G401.6 (cell line): ENCODE measurements at regions not wholly inside any gene's neighbourhood (a gene's known extent, or its start where the extent isn't known, plus 50 kb on each side); places are given as distances from the start of the nearest gene placed in this dataset.

Experiments used
- FAIRE-seq: peaks from 2 replicates; lab custom pipeline; 2012; peaks lifted over from hg19 to GRCh38; lab: Jason Lieb, UNC

GRCh38 chr6:95071464-95071863 lies 505.9 kb upstream of the MANEA start:
- FAIRE-seq: no peak

DNA sequence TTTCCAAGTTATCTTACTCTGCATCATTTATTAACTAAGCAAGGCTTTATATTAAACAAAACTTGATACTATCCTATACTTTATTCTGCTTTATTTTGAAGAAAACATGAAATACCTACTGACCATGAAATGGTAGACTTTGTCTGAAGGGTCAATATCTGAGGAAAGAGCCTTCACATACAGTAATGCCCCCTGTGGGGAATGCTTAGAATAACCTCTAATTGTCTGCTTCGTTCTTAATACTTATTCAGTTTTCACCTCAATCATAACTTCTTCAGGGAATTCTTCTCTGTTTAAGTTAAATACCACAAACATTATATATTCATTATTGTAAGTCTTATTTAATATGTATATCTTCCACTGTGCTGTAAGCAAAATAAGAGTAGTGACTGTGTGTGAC lies 498.9 kb upstream of the MANEA start:
- FAIRE-seq: no peak

DNA sequence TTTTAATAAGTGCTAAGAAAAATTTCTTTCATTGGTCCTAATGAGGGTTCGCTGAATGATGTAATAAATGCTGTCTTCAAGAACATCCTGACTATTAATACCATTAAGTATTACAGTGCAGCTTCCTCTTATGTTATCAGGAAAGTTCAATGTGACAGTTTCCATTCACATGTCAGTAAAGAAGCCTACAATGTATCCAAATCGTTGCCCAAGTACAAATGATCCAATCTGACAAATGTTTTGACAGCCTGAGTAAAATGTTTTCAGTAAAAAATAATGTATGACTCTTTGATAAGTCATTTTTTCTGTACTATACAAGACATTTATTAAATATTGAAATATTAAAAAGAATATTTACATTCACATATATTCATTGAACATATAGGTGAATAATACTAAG lies 496.1 kb upstream of the MANEA start:
- no peak for FAIRE-seq

DNA sequence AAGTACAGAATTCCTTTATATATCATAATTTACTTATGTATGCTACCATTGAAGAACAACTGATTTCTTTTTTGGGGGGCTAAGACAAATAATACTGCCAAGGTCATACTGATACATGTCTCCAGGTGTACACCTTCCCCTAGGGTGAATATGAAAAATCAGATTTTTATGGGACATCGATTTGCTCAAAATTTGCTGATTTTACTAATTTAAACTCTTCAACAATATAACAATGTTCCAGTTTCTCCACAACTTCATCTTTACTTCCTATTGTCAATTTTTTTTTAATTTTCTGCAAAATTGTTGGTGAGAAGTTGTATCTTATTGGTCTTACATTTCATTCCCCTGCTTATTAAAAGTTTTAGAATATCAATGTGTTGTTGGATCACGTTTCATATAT lies 495.4 kb upstream of the MANEA start:
- no peak for FAIRE-seq

- FAIRE-seq: no peak
These were observed 493.8 kb upstream of the MANEA start for GRCh38 chr6:95083506-95083905.

DNA sequence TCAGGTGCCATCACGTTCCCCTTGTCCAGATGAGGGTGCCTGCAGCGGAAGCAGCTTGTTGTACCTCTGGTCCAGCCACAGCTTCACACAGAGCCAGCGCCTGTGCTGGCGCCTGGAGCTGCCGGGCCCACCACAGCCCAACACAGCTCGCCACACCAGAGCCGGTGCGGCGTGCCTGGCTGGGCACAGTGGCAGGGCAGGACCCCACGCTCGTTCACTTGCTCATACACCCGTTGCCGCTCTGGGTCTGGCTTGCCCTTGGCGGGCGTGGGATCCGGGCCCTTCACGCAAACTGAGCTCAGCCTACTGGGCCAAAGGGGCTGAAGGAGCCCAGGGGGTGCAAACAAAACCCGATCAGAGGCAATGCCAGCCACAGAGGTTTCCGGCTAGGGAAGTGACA lies 492.5 kb upstream of the MANEA start:
- FAIRE-seq: no peak

DNA sequence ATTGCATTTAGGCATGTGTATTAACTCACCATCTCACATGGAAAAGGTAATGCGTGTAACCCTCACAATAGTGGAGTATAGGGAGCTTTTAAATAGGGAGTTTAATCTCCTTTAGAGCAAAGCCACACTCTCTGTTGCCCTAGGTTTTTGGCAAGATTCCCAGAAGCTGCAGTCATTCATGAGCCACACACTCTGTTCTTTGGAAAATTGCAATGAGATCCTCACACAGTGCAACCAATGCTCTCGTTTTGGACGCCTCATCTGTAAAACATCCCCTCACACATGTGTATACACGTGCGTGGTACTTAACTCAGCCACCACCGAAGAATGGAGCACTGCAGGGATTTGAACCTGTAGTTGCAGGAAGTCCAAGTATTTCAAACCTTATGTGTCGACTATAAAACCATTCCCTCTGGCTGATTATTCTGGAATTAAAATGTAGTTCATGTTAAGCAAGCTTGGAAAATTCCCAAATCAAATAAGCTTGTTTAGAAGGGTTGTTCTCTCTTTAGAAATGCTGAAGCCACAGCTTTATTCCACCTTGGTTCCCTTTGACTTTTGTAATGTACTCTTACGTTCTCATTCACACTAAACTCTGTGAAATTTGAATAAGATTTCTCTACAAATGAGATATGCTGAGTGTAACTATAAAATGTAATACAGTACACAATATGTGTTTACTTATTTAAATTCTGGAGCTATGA lies 489.8 kb upstream of the MANEA start:
- FAIRE-seq: no peak

DNA sequence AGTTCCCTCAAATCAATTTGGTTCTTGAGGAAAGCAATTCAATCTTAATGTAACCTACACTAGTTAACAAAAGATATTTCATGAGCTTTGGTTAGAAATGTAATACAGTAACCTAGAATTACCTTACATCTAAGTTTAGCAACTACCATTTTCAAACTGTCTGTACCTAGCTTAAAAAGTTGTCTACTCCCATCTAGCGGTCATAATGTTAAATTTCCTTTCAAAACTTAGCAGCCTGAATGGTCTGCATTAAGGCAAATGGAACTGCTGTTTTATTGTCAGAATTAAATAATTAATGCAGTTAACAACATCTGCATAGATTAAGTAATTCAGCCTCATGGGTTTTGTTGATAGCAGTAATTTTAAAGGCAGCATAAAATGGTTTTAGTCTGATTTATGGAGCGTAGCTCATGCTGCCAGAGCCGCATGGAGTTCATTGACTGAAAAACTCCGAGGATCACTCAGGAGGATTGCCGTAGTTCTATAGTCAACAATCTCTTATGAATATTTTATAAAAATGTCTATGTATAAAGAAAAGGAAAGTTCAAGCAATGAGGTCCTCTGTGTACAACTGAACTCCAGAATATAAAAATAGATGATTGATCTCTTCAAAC lies 485.4 kb upstream of the MANEA start:
- FAIRE-seq: no peak

DNA sequence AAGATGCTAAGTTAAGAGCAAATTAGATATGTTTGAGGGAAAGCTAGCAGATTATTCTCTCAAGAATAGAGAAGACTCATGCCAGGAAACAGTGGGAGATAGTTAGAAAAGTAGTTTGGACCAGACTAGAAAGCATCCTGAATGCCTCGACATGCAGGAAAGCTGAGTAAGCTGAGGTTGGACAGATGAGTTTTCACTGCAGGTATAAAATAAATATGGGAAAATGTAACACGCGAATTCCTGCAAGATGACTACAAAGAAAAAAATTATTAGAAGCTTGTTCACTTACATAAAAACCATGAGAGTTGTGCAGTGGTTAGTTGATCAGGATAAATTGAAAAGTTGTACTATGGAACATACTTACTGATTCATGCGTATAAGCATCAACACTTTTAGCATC lies 484.2 kb upstream of the MANEA start:
- no peak for FAIRE-seq

- no peak for FAIRE-seq
These were observed 482.3 kb upstream of the MANEA start for GRCh38 chr6:95094751-95095663.

GRCh38 chr6:95095855-95096254 lies 481.5 kb upstream of the MANEA start:
- no peak for FAIRE-seq

- no peak for FAIRE-seq
These were observed 477.9 kb upstream of the MANEA start for GRCh38 chr6:95099410-95099809.

GRCh38 chr6:95109212-95109611 lies 468.1 kb upstream of the MANEA start:
- FAIRE-seq: no peak

- no peak for FAIRE-seq
These were observed 466.6 kb upstream of the MANEA start for GRCh38 chr6:95110767-95111166.

DNA sequence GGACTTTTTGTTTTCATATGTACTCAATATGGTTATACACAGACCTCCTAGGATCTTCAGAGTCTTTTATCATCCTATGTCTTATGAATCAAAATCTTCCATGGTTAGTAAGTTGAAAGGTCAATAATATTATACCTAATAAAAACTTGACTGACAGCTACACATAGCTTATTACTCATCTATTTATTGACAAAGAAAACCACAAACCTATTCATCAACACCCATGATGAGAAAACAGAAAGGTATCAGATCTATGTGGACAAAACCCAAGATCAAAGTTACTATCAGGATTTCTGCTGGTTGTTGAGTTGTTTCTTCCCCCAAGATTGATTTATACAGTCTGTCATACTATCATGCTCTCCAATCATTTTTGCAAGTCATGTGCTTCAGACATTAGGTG lies 460.1 kb upstream of the MANEA start:
- no peak for FAIRE-seq

- no peak for FAIRE-seq
These were observed 457.4 kb upstream of the MANEA start for GRCh38 chr6:95119927-95120326.

- FAIRE-seq: no peak
These were observed 456.4 kb upstream of the MANEA start for GRCh38 chr6:95120984-95121383.

- FAIRE-seq: no peak
These were observed 450.1 kb upstream of the MANEA start for GRCh38 chr6:95127261-95127660.

GRCh38 chr6:95128439-95128838 lies 448.9 kb upstream of the MANEA start:
- FAIRE-seq: no peak

- FAIRE-seq: no peak
These were observed 448.4 kb upstream of the MANEA start for GRCh38 chr6:95128947-95129346.

GRCh38 chr6:95133578-95133977 lies 443.8 kb upstream of the MANEA start:
- FAIRE-seq: no peak

DNA sequence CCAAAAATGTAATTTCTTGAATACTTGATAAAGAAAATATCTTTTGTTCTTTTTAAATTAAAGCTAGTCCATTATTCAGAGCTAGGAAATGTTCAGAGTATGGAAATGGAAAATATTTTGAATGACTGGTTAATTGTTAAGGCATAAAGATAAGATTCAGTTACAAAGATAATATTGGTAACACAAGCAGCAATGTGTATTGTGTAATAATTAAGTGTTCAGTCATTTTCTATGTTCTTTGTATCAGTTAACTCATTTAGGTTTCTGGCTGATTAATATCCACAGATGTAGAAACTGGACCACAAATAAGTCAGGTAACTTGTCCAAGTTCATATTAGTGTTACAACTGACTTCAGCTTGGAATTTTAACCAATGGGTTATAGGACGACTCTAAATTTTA lies 442.2 kb upstream of the MANEA start:
- no peak for FAIRE-seq

DNA sequence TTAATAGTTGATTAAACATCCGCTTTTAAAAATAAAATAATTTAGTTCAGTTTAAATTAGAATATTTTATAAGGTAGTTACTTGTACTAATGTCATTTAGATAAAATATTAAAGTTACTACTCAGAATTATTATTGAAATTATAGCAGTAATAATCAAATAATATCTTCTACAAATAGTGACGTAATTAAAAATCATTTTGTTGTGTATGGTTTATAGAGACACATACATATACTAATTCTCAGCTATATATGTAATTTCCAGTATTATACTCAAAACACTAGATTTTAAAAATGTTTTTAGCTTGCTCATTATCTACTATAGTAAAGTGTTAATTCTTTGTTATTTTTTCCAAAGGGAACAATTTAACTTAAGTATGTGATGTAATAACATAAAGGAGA lies 435.2 kb upstream of the MANEA start:
- FAIRE-seq: no peak
